PC-3 (cell line): ENCODE measurements at regions not wholly inside any gene's neighbourhood (a gene's known extent, or its start where the extent isn't known, plus 50 kb on each side); places are given as distances from the start of the nearest gene placed in this dataset.

Experiments
- ATAC-seq: fragments of 200-7000 bp; cut with Tn5 transposase; 2 replicates; pipeline ENCODE4 v1.9.1; 2020; ENCODE audit warnings: mild to moderate bottlenecking, moderate library complexity
- BruUV-seq: library from RNA; stranded (reverse); fragments of 400-500 nt; replicated peaks from 2 replicates; lab custom pipeline; 2021; lab: Mats Ljungman, UMichigan
- CTCF ChIA-PET: fragments of 300-600 bp; sonication (Branson Sonifier 250); formaldehyde crosslinking; loops from one replicate; lab custom pipeline; 2022; ENCODE audit warnings: antibody characterized with exemption; lab: Charles Lee
- POLR2A ChIA-PET: fragments of 300-600 bp; sonication (Branson Sonifier 250); formaldehyde crosslinking; loops from one replicate; lab custom pipeline; 2022; ENCODE audit warnings: antibody characterized with exemption; ENCODE audit not compliant: unreplicated experiment; lab: Charles Lee
- DNase-seq: peaks from one replicate; pipeline ENCODE4 v3.0.0-alpha.2; 2015
- H2AFZ ChIP-seq: fragments of 300-600 bp; sonication (generic); 2 replicates; pipeline ENCODE4 v1.6.0; 2016; ENCODE audit warnings: antibody characterized with exemption, low read length
- H3F3A ChIP-seq: fragments of 300-600 bp; sonication (generic); one replicate; pipeline ENCODE4 v1.6.0; 2017; ENCODE audit warnings: antibody characterized with exemption, low read length, control low read depth, mild to moderate bottlenecking; ENCODE audit not compliant: unreplicated experiment
- H3K27ac ChIP-seq: fragments of 300-600 bp; sonication (generic); 2 replicates; pipeline ENCODE4 v1.5.1; 2016; ENCODE audit warnings: mild to moderate bottlenecking, low read length
- H3K27me3 ChIP-seq: fragments of 300-600 bp; sonication (generic); 2 replicates; pipeline ENCODE4 v1.6.1; 2016; ENCODE audit warnings: low read length, mixed read lengths
- H3K36me3 ChIP-seq: fragments of 300-600 bp; sonication (generic); 2 replicates; pipeline ENCODE4 v1.6.1; 2016; ENCODE audit warnings: low read depth, mixed run types, low read length, mixed read lengths
- H3K4me1 ChIP-seq: fragments of 300-600 bp; sonication (generic); 2 replicates; pipeline ENCODE4 v1.5.1; 2016; ENCODE audit warnings: low read length; ENCODE audit not compliant: insufficient read depth
- H3K4me2 ChIP-seq: fragments of 300-600 bp; sonication (generic); 2 replicates; pipeline ENCODE4 v1.6.0; 2016; ENCODE audit warnings: low read length
- H3K4me3 ChIP-seq: fragments of 300-600 bp; sonication (generic); 2 replicates; pipeline ENCODE4 v1.5.1; 2016; ENCODE audit warnings: mild to moderate bottlenecking, low read length, mixed read lengths
- H3K79me2 ChIP-seq: fragments of 300-600 bp; sonication (generic); 2 replicates; pipeline ENCODE4 v1.6.1; 2017; ENCODE audit warnings: low read length, mixed read lengths
- H3K9ac ChIP-seq: fragments of 300-600 bp; sonication (generic); 2 replicates; pipeline ENCODE4 v1.6.0; 2016; ENCODE audit warnings: mild to moderate bottlenecking, low read length
- H3K9me2 ChIP-seq: fragments of 300-600 bp; sonication (generic); replicated peaks from 2 replicates; pipeline ENCODE4 v1.6.1; 2016; ENCODE audit warnings: mixed run types, low read length, mixed read lengths
- H3K9me3 ChIP-seq: fragments of 300-600 bp; sonication (generic); 2 replicates; pipeline ENCODE4 v1.6.1; 2016; ENCODE audit warnings: low read length, mixed read lengths
- H4K20me1 ChIP-seq: fragments of 300-600 bp; sonication (generic); 2 replicates; pipeline ENCODE4 v1.6.1; 2016; ENCODE audit warnings: low read length, mixed read lengths
- CTCF ChIP-seq: fragments of 300-600 bp; sonication (generic); conservative IDR thresholded peaks from 2 replicates; pipeline ENCODE4 v1.5.1; 2017; ENCODE audit warnings: antibody characterized with exemption, low read depth, mild to moderate bottlenecking, low read length
- EZH2 ChIP-seq: fragments of 300-600 bp; sonication (generic); IDR thresholded peaks from one replicate; pipeline ENCODE4 v1.6.1; 2017; ENCODE audit warnings: antibody characterized with exemption, mild to moderate bottlenecking, low read length; ENCODE audit not compliant: unreplicated experiment
- EZH2phosphoT487 ChIP-seq: fragments of 300-600 bp; sonication (generic); IDR thresholded peaks from 2 replicates; pipeline ENCODE4 v1.6.1; 2018; ENCODE audit warnings: mild to moderate bottlenecking, antibody characterized with exemption, low read length, borderline replicate concordance
- intact Hi-C: fragments of 100-400 bp; cut with micrococcal nuclease; formaldehyde crosslinking; loops from 2 replicates; pipeline ENCODE4 v1.9.0; 2023

- peak; percentile 20 for DNase-seq
- BruUV-seq, result no TSS peak
- no peak for ATAC-seq
- H3K4me2 ChIP-seq, result no peak overlapping the region
- no peaks in the 10 kb centered on the region; the same call in 1 of the 2 replicates for H3K4me1 ChIP-seq
- no peak overlapping the region for H3K27ac ChIP-seq
- ChIA-PET CTCF (no interaction called here), POLR2A (no interaction called here)
- H3K9me2 ChIP-seq, result no peaks in the 10 kb centered on the region
- H3K79me2 ChIP-seq, result no peaks in the 10 kb centered on the region
- no peaks in the 10 kb centered on the region for H3F3A ChIP-seq
- TF ChIP-seq CTCF, result no peak
- no peak for TF ChIP-seq EZH2
- TF ChIP-seq EZH2phosphoT487, result no peak
- H3K9ac ChIP-seq, result no peak overlapping the region
- no peaks in the 10 kb centered on the region for H3K36me3 ChIP-seq
- no peak overlapping the region for H3K4me3 ChIP-seq
- no peak overlapping the region for H2AFZ ChIP-seq
- H4K20me1 ChIP-seq, result no peaks in the 10 kb centered on the region
- no peaks in the 10 kb centered on the region for H3K9me3 ChIP-seq
- no peaks in the 10 kb centered on the region for H3K27me3 ChIP-seq
- intact Hi-C loops, result no loop called here
Measured at GRCh38 chr4:83810428-83810827, 274.5 kb downstream of the GPAT3 start.

- BruUV-seq, result no TSS peak
- no peak overlapping the region for H2AFZ ChIP-seq
- POLR2A ChIA-PET, result no interaction called here
Measured at GRCh38 chr4:83809581-83809980, 273.7 kb downstream of the GPAT3 start.

More at GRCh38 chr4:83809581-83809980, 273.7 kb downstream of the GPAT3 start:
- H3K9me3 ChIP-seq, result no peaks in the 10 kb centered on the region
- TF ChIP-seq CTCF (no peak), EZH2phosphoT487 (no peak), EZH2 (no peak)
- no peaks in the 10 kb centered on the region; the same call in 1 of the 2 replicates for H3K4me1 ChIP-seq
- intact Hi-C loops, result no loop called here
- H3K9ac ChIP-seq, result no peak overlapping the region
- DNase-seq, result no peak
- H3K27ac ChIP-seq, result no peak overlapping the region
- ATAC-seq, result no peak
- no peaks in the 10 kb centered on the region for H3F3A ChIP-seq
- H4K20me1 ChIP-seq, result no peaks in the 10 kb centered on the region
- H3K9me2 ChIP-seq, result no peaks in the 10 kb centered on the region
- H3K27me3 ChIP-seq, result no peaks in the 10 kb centered on the region
- CTCF ChIA-PET, result no interaction called here
- H3K79me2 ChIP-seq, result no peaks in the 10 kb centered on the region
- H3K4me3 ChIP-seq, result no peak overlapping the region
- H3K36me3 ChIP-seq, result no peaks in the 10 kb centered on the region
- H3K4me2 ChIP-seq, result no peak overlapping the region
